Transverse colon (tissue), 4 donors: ENCODE measurements at regions not wholly inside any gene's neighbourhood (a gene's known extent, or its start where the extent isn't known, plus 50 kb on each side); places are given as distances from the start of the nearest gene placed in this dataset.

Experiments
- DNase-seq: peaks from one replicate; pipeline ENCODE4 v3.0.0-alpha.2; 2019
- H3K27ac ChIP-seq, 4 donors: fragments of 200-600 bp; sonication (generic); 2 replicates each; pipeline ENCODE4 v1.5.1; 2016 to 2018; ENCODE audit warnings: inconsistent platforms in 4 of 4
- H3K27me3 ChIP-seq: fragments of 200-600 bp; sonication (generic); 2 replicates; pipeline ENCODE4 v1.5.1; 2017; ENCODE audit warnings: inconsistent platforms
- H3K36me3 ChIP-seq, 4 donors: fragments of 200-600 bp; sonication (generic); 2 replicates each; pipeline ENCODE4 v1.5.1; 2017 to 2019; ENCODE audit warnings: inconsistent platforms in 4 of 4
- H3K4me1 ChIP-seq, 4 donors: fragments of 200-600 bp; sonication (generic); 2 replicates each; pipeline ENCODE4 v1.5.1; 2017 to 2020; ENCODE audit warnings: inconsistent platforms in 4 of 4
- H3K4me3 ChIP-seq, 4 donors: fragments of 200-600 bp; sonication (generic); 1 replicate in 1 of 4; 2 replicates in 3 of 4; pipeline versions ENCODE4 v1.5.1 to v1.6.1; 2017 to 2019; ENCODE audit warnings: inconsistent platforms in 4 of 4
- H3K9me3 ChIP-seq, 2 donors: fragments of 200-600 bp; sonication (generic); 2 replicates each; pipeline ENCODE4 v1.5.1; 2017 to 2019; ENCODE audit warnings: inconsistent platforms in 2 of 2
- EP300 ChIP-seq: sonication (generic); formaldehyde crosslinking; IDR thresholded peaks from one replicate; pipeline ENCODE4 v1.6.1; 2017; ENCODE audit warnings: antibody characterized with exemption, low read depth
- POLR2A ChIP-seq: fragments of 450-650 bp; IDR thresholded peaks from one replicate; pipeline ENCODE4 v1.6.1; 2016; ENCODE audit warnings: antibody characterized with exemption, mild to moderate bottlenecking, moderate library complexity
- POLR2AphosphoS5 ChIP-seq, 3 donors: sonication (generic); formaldehyde crosslinking; IDR thresholded peaks; one replicate each; pipeline ENCODE4 v1.6.1; 2016; ENCODE audit warnings: antibody characterized with exemption in 3 of 3
- WGBS, 2 donors: methylation state at CpG; one replicate each; pipeline ENCODE4 v1.1.5; 2018; ENCODE audit warnings: low coverage in 1 of 2; 5-methylcytosine and 5-hydroxymethylcytosine counted together
- in situ Hi-C, 4 donors: fragments of 200-750 bp; cut with MboI; loops; one replicate each; pipeline versions ENCODE4 v1.15.0 to v1.15.1; 2017; ENCODE audit warnings: low sequenced_read_pairs in 3 of 4, low pct_ligation_motif_present in 1 of 4, low pct_unique_long_range_greater_than_20kb in 1 of 4
- intact Hi-C: fragments of 100-400 bp; cut with DNase I; formaldehyde crosslinking; loops from one replicate; pipeline ENCODE4 v1.15.1; 2023; ENCODE audit warnings: low total_unique reads
- TF ChIP-seq, protein P1 (sequence below), 5 experiments: fragments of 200-600 bp in 3 of 5; fragments of 450-650 bp in 2 of 5; sonication (generic) in 3 of 5; IDR thresholded peaks; 1 replicate in 2 of 5; 2 replicates in 3 of 5; pipeline ENCODE4 v1.5.1; 2016 to 2017; ENCODE audit warnings: antibody characterized with exemption in 5 of 5, inconsistent platforms in 3 of 5, mild to moderate bottlenecking in 2 of 5, moderate library complexity in 1 of 5

GRCh38 chr1:185549906-185550305 is 184.3 kb upstream of the HMCN1 start:
- DNase-seq, result no peak
- Histone ChIP-seq H3K9me3 (no peaks in the 10 kb centered on the region), H3K27me3 (no peaks in the 10 kb centered on the region), H3K27ac (no peak overlapping the region), H3K4me3 (no peak overlapping the region), H3K36me3 (no peaks in the 10 kb centered on the region), H3K4me1 (peaks cover 0 to under 1% (median 0%) of the 10 kb centered on the region in 4 donors)
- WGBS, 2 donors, result 78 to 87% methylated on average over 1 of the region's 1 CpG
- in situ Hi-C loops (no loop called here), intact Hi-C loops (no loop called here)
- TF ChIP-seq, protein P1, sequence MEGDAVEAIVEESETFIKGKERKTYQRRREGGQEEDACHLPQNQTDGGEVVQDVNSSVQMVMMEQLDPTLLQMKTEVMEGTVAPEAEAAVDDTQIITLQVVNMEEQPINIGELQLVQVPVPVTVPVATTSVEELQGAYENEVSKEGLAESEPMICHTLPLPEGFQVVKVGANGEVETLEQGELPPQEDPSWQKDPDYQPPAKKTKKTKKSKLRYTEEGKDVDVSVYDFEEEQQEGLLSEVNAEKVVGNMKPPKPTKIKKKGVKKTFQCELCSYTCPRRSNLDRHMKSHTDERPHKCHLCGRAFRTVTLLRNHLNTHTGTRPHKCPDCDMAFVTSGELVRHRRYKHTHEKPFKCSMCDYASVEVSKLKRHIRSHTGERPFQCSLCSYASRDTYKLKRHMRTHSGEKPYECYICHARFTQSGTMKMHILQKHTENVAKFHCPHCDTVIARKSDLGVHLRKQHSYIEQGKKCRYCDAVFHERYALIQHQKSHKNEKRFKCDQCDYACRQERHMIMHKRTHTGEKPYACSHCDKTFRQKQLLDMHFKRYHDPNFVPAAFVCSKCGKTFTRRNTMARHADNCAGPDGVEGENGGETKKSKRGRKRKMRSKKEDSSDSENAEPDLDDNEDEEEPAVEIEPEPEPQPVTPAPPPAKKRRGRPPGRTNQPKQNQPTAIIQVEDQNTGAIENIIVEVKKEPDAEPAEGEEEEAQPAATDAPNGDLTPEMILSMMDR (IDR thresholded peaks at IDR 0.05), result no peak
- TF ChIP-seq EP300 (no peak), POLR2AphosphoS5 (IDR thresholded peaks at IDR 0.05) (no peak), POLR2A (no peak)

DNA sequence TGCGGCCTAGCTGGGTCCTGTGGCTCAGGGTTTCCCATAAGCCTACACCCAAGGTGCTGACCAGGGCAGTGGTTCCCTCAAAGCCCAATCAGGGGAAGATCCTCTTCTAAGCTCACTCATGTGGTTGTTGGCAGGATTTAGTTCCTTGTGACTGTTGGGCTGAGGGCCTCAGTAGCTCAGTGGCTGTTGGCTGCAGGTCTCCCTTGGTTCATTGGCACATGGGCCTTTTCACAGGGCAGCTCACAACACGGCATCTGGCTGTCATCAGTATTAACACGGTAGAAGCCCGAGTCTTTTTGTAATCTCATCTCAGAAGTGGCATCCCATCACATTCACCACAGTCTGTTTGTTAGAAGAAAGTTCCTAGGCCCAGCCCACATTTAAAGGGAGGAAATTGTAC is 188.2 kb upstream of the HMCN1 start:
- TF ChIP-seq POLR2AphosphoS5 (IDR thresholded peaks at IDR 0.05), result no peak
- TF ChIP-seq, protein P1 (IDR thresholded peaks at IDR 0.05), result no peak
- no peak for TF ChIP-seq POLR2A
- TF ChIP-seq EP300, result no peak
- Histone ChIP-seq H3K9me3 (no peaks in the 10 kb centered on the region), H3K36me3 (no peaks in the 10 kb centered on the region), H3K27ac (no peak overlapping the region), H3K4me3 (no peak overlapping the region), H3K27me3 (no peaks in the 10 kb centered on the region), H3K4me1 (no peaks in the 10 kb centered on the region)
- intact Hi-C loops (no loop called here), in situ Hi-C loops (no loop called here)
- 89 to 100% methylated on average over 1 to 4 of the region's 4 CpGs for WGBS, 2 donors
- DNase-seq, result no peak

- no peak for TF ChIP-seq POLR2A
- TF ChIP-seq, protein P1 (IDR thresholded peaks at IDR 0.05), result no peak
- no peak for TF ChIP-seq EP300
- Histone ChIP-seq H3K4me1 (no peaks in the 10 kb centered on the region), H3K9me3 (no peaks in the 10 kb centered on the region), H3K4me3 (no peak overlapping the region), H3K36me3 (no peaks in the 10 kb centered on the region), H3K27ac (no peak overlapping the region), H3K27me3 (no peaks in the 10 kb centered on the region)
- in situ Hi-C loops, result no loop called here
- intact Hi-C loops, result no loop called here
- no peak for DNase-seq
- WGBS, 2 donors, result 43 to 60% methylated on average over 1 of the region's 1 CpG
Measured at GRCh38 chr1:185541871-185542301, 192.3 kb upstream of the HMCN1 start.

GRCh38 chr1:185540295-185540694 is 193.9 kb upstream of the HMCN1 start:
- peaks cover 0 to under 1% (median 0%) of the 10 kb centered on the region in 4 donors for H3K4me1 ChIP-seq
- no peak overlapping the region for H3K4me3 ChIP-seq
- no peak for TF ChIP-seq POLR2A
- no peak for TF ChIP-seq EP300
- TF ChIP-seq, protein P1 (IDR thresholded peaks at IDR 0.05), result no peak
- no peak for TF ChIP-seq POLR2AphosphoS5 (IDR thresholded peaks at IDR 0.05)
- no peak overlapping the region for H3K27ac ChIP-seq
- no peaks in the 10 kb centered on the region for H3K36me3 ChIP-seq
- in situ Hi-C loops (no loop called here), intact Hi-C loops (no loop called here)
- H3K9me3 ChIP-seq, result no peaks in the 10 kb centered on the region
- 95 to 97% methylated on average over 5 of the region's 5 CpGs for WGBS, 2 donors
- no peaks in the 10 kb centered on the region for H3K27me3 ChIP-seq
- no peak for DNase-seq
